Thyroid gland (tissue), 4 donors: ENCODE measurements at regions not wholly inside any gene's neighbourhood (a gene's known extent, or its start where the extent isn't known, plus 50 kb on each side); places are given as distances from the start of the nearest gene placed in this dataset.

Experiments used
- POLR2A ChIP-seq, 2 donors: fragments of 450-650 bp; IDR thresholded peaks; one replicate each; pipeline ENCODE4 v1.6.1; 2017; ENCODE audit warnings: antibody characterized with exemption in 2 of 2, mild to moderate bottlenecking in 2 of 2, moderate library complexity in 1 of 2
- TF ChIP-seq, protein P1 (sequence below), 6 experiments: fragments of 200-600 bp in 3 of 6; fragments of 450-650 bp in 3 of 6; sonication (generic) in 3 of 6; IDR thresholded peaks; one replicate each; pipeline ENCODE4 v1.5.1; 2016 to 2019; ENCODE audit warnings: antibody characterized with exemption in 6 of 6, mild to moderate bottlenecking in 2 of 6, inconsistent platforms in 1 of 6, moderate library complexity in 1 of 6

DNA sequence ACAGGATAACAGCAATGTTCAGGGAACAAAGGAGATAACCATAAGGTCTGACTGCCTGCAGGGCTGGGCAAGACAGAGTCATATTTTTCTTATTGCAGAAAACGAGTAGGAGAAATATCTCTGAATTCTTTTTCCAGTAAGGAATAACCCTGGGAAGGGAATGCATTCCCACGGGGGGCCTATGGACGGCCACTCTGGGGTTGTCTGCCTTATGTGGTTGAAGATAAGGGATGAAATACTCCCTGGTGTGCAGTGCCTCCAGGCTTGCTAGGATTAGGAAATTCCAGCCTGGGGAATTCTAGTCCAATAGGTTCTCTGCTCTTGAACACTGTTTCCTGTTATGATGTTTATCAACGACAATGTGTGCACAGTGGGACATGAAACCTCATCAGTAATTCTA, 185.3 kb upstream of the HSFY2 start:
- TF ChIP-seq, protein P1, sequence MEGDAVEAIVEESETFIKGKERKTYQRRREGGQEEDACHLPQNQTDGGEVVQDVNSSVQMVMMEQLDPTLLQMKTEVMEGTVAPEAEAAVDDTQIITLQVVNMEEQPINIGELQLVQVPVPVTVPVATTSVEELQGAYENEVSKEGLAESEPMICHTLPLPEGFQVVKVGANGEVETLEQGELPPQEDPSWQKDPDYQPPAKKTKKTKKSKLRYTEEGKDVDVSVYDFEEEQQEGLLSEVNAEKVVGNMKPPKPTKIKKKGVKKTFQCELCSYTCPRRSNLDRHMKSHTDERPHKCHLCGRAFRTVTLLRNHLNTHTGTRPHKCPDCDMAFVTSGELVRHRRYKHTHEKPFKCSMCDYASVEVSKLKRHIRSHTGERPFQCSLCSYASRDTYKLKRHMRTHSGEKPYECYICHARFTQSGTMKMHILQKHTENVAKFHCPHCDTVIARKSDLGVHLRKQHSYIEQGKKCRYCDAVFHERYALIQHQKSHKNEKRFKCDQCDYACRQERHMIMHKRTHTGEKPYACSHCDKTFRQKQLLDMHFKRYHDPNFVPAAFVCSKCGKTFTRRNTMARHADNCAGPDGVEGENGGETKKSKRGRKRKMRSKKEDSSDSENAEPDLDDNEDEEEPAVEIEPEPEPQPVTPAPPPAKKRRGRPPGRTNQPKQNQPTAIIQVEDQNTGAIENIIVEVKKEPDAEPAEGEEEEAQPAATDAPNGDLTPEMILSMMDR (IDR thresholded peaks at IDR 0.05): no peak
- no peak for TF ChIP-seq POLR2A (IDR thresholded peaks at IDR 0.05)
